Adipocyte (in vitro differentiated cells): ENCODE measurements at regions not wholly inside any gene's neighbourhood (a gene's known extent, or its start where the extent isn't known, plus 50 kb on each side); places are given as distances from the start of the nearest gene placed in this dataset.
"Not testable (repeated sequence)": the region's sequence is repeated elsewhere in the genome, so short reads cannot be mapped to it uniquely, and the experiment has no call there.

Experiments used
- DNase-seq: peaks from one replicate; pipeline ENCODE4 v3.0.0-alpha.2; 2015; ENCODE audit warnings: low read depth
- H3K27me3 ChIP-seq: replicated peaks from 2 replicates; pipeline ENCODE4 v1.7.0; 2013; ENCODE audit warnings: mild to moderate bottlenecking, low read length, moderate library complexity; ENCODE audit not compliant: control insufficient read depth, insufficient read depth
- H3K36me3 ChIP-seq: 2 replicates; pipeline ENCODE4 v1.7.0; 2013; ENCODE audit warnings: low read length, mild to moderate bottlenecking, moderate library complexity; ENCODE audit not compliant: control insufficient read depth, insufficient read depth, severe bottlenecking
- H3K4me1 ChIP-seq: 2 replicates; pipeline ENCODE4 v1.7.0; 2013; ENCODE audit warnings: mild to moderate bottlenecking, low read length, moderate library complexity; ENCODE audit not compliant: control insufficient read depth, insufficient read depth
- H3K4me3 ChIP-seq: 2 replicates; pipeline ENCODE4 v1.7.0; 2013; ENCODE audit warnings: mild to moderate bottlenecking, low read length, moderate library complexity
- H3K9ac ChIP-seq: 2 replicates; pipeline ENCODE4 v1.7.0; 2013; ENCODE audit warnings: mild to moderate bottlenecking, low read length, moderate library complexity
- H3K9me3 ChIP-seq: 2 replicates; pipeline ENCODE4 v1.7.0; 2013; ENCODE audit warnings: mild to moderate bottlenecking, low read length, moderate library complexity; ENCODE audit not compliant: control insufficient read depth

DNA sequence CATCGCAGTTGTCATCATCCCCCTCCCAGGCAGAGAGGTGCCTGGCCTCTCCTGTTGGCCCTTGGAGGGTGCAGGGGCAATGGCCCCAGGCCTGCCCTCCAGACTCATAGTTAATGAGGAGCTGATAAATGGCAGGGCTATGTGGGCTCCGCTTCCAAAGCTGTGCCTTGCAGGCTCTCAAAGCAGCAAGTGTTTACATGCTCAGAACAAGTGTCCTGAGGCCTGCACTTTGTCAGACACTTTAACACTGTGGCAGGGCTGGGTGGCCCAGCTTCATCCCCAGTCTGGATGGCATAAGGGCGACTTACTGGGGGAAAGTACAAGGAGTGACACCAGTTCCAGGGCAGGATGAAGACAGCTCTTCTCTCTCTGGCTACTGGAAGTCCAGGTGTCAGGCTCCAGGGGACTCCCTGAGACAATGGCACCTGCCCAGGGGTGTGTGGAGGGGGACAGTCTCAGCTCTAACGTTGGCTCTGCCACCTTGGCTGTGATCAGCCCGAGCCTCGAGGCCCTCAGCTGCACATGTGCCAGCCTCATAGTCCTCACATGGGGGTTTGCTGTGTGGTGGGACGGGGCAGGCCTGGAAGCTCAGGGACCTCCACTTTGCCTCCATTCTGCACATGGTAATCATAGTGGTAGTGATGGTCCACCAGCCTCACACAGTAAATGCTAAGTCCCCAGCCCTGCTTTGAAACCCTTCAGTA, 153.4 kb downstream of the BARX1 start:
- H3K4me3 ChIP-seq, result no peak overlapping the region
- no peaks in the 10 kb centered on the region for H3K4me1 ChIP-seq
- no peak overlapping the region for H3K9ac ChIP-seq
- no peaks in the 10 kb centered on the region for H3K9me3 ChIP-seq
- no peaks in the 10 kb centered on the region for H3K27me3 ChIP-seq
- no peaks in the 10 kb centered on the region for H3K36me3 ChIP-seq
- no peak for DNase-seq

DNA sequence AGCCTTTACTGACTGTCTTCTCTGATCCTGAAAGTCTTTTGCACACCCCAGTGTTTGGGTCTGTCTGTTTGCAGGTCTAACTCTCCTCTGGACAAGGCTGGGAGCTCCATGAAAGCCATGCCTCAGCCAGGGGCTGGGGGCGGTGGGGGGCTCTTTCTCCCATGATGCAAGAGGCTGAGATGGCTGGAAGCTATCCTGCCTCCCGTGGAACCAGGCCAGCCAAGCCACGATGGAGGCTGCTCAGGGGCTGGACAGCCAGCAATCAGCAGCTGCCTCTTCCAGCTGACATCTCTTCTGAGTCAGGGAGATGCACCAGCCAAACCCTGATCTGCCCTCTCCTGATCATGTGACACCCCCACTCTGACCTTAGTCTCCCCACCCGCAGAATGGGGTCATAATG, 154.0 kb downstream of the BARX1 start:
- no peak for DNase-seq
- Histone ChIP-seq H3K9me3 (no peaks in the 10 kb centered on the region), H3K36me3 (no peaks in the 10 kb centered on the region), H3K4me3 (no peak overlapping the region), H3K27me3 (no peaks in the 10 kb centered on the region), H3K4me1 (no peaks in the 10 kb centered on the region), H3K9ac (no peak overlapping the region)

DNA sequence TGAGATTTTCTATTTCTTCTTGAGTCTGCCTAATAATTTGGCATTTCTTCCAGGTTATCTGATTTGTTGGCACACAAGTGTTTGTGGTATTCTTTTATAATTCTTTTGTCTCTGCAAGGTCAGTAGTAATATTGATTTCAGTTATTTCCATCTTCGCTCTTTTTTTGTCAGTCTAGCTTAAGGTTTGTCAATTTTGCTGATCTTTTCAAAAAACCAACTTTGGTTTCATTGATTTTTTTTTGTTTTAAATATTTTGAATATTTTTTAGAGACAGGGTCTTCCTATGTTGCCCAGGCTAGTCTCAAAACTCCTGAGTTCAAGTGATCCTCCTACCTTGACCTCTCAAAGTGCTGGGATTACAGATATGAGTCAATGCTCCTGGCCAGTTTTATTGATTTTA, 162.8 kb downstream of the BARX1 start:
- H3K4me1 ChIP-seq, result no peaks in the 10 kb centered on the region
- H3K36me3 ChIP-seq, result no peaks in the 10 kb centered on the region
- H3K9me3 ChIP-seq, result peaks cover 3% of the 10 kb centered on the region
- no peak for DNase-seq
- H3K9ac ChIP-seq, result no peak overlapping the region
- H3K4me3 ChIP-seq, result no peak overlapping the region
- H3K27me3 ChIP-seq, result no peaks in the 10 kb centered on the region

DNA sequence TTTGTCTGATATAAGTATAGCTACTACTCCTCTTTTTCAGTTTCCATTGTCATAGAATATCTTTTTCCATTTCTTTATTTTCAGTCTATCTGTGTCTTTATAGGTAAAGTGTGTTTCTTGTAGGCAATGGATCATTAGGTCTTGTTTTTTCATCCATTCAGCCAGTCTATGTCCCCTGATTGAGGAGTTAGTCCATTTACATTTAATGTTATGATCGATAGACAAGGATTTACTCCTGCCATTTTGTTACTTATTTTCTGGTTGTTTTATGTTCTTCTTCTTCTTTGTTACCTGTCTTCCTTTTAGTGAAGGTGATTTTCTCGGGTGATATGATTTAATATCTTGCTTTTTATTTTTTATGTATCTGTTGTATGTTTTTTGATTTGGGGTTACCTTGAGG, 169.0 kb downstream of the BARX1 start:
- Histone ChIP-seq H3K27me3 (no peaks in the 10 kb centered on the region), H3K4me1 (no peaks in the 10 kb centered on the region), H3K4me3 (no peak overlapping the region), H3K9ac (no peak overlapping the region), H3K36me3 (no peaks in the 10 kb centered on the region), H3K9me3 (peaks cover 12% of the 10 kb centered on the region)
- no peak for DNase-seq

DNA sequence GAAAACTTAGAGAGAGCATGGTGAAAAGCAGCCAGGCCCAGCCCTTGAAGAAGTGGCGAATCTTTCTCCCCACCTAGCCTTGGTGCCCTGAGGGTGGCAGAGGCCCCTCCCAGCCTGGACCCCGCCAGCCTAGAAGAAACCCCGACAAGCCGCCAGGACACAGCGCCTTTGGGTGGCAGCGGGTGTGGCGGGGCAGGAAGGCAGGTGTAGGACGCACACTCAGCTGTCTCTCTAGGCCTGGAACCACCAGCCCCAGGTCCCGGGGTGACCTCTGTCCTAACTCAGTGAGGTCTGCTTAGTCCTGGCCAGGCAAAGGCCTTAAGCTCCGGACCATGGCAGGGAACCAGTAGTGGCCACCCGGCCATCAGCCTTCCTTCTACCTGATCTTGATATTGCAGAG, 178.3 kb downstream of the BARX1 start:
- Histone ChIP-seq H3K9ac (no peak overlapping the region), H3K27me3 (no peaks in the 10 kb centered on the region), H3K9me3 (no peaks in the 10 kb centered on the region), H3K36me3 (no peaks in the 10 kb centered on the region), H3K4me1 (no peaks in the 10 kb centered on the region), H3K4me3 (no peak overlapping the region)
- DNase-seq, result no peak

DNA sequence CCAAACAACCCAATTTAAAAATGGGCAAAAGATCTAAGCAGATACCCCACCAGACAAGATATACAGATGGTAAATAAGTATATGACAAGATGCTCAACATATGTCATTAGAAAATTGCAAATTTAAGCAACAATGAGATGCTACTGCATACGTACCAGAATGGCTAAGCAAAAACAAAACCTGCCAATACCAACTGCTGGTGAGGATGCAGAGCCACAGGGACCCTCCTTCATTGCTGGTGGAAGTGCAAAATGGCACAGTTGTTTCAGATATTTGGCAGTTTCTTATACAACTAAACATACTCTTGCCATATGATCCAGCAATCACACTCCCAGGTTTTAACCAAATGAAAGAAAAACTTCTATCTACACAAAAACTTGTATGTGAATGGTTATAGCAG, 178.9 kb downstream of the BARX1 start:
- H3K36me3 ChIP-seq, result no peaks in the 10 kb centered on the region
- no peak for DNase-seq
- H3K9ac ChIP-seq, result no peak overlapping the region
- no peaks in the 10 kb centered on the region for H3K4me1 ChIP-seq
- no peaks in the 10 kb centered on the region for H3K9me3 ChIP-seq
- no peaks in the 10 kb centered on the region for H3K27me3 ChIP-seq
- H3K4me3 ChIP-seq, result no peak overlapping the region

DNA sequence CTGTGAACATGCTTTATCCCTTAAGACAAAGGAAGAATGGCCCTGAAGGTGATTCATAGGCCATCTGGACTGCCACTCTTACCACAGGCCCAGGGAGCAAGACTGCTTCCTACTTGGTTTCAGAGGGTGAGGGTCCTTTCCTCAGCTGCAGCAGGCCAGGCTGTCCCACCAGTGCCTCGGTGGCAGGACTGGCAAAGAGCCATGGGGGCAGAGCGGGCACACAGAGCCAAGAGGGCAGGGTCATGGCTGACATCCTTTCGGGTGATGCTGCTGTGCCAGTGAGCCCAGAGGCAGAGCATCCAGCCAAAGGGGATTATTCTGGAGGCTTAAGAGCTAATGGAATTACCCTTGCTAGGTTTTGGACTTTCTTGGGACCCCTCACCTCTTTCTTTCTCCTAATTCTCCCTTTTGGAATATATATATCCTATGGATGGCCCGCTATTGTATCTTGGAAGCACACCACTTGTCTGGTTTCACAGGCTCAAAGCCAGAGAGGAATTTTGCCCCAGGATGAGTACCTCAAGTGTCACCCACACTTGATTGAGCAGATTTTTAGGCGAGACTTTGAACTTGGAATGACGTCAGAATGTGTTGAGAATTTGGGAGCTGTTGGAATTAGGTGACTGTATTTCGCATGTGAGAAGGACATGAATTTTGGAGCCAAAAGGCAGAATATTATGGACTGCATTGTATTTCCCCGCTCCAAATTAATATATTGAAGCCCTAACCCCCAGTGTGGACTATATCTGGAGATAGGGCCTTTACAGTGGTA, 180.6 kb downstream of the BARX1 start:
- peaks cover 5% of the 10 kb centered on the region for H3K9me3 ChIP-seq
- H3K36me3 ChIP-seq, result no peaks in the 10 kb centered on the region
- no peak overlapping the region for H3K9ac ChIP-seq
- no peaks in the 10 kb centered on the region for H3K27me3 ChIP-seq
- no peak overlapping the region for H3K4me3 ChIP-seq
- H3K4me1 ChIP-seq, result no peaks in the 10 kb centered on the region
- DNase-seq, result no peak

DNA sequence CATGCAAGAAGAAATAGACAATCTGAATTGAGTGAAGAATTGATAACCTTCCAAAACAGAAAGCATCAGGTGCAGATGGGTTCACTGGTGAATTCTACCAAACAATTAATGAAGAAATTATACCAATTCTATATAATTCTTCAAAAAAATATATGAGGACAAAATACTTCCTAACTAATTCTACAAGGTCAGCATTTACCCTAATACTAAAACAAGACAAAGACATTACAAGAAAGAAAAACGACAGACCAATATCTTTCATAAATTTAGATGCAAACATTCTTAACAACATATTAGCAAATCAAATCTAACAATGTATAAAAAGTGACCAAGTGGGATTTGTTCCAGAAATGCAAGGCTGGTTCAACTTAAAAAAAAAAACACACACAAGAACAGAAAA, 183.9 kb downstream of the BARX1 start:
- Histone ChIP-seq H3K9ac (no peak overlapping the region), H3K4me3 (no peak overlapping the region), H3K9me3 (peaks cover 16% of the 10 kb centered on the region), H3K27me3 (no peaks in the 10 kb centered on the region), H3K4me1 (no peaks in the 10 kb centered on the region), H3K36me3 (no peaks in the 10 kb centered on the region)
- DNase-seq, result no peak

DNA sequence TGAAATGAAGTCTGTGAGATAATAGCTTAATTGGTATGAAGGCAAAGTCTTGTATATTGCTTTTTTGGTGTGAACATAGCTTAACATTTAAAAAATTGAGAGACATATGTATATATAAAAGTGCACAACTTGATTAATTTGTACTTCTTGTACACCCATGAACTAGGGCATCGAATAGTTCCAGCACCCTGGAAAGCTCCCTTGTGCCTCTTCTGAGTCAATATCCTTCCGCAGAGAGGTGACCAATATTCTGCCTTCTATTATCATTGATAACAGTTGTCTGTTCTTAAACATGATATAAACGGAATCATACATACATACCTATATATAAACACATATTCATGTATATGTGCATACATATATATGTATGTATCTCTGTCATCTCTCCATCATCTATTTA, 185.4 kb downstream of the PHF2 start:
- no peak for DNase-seq
- no peaks in the 10 kb centered on the region for H3K27me3 ChIP-seq
- H3K4me1 ChIP-seq, result no peaks in the 10 kb centered on the region
- H3K9me3 ChIP-seq, result peaks cover 28% of the 10 kb centered on the region
- H3K9ac ChIP-seq, result no peak overlapping the region
- H3K36me3 ChIP-seq, result no peaks in the 10 kb centered on the region
- no peak overlapping the region for H3K4me3 ChIP-seq

DNA sequence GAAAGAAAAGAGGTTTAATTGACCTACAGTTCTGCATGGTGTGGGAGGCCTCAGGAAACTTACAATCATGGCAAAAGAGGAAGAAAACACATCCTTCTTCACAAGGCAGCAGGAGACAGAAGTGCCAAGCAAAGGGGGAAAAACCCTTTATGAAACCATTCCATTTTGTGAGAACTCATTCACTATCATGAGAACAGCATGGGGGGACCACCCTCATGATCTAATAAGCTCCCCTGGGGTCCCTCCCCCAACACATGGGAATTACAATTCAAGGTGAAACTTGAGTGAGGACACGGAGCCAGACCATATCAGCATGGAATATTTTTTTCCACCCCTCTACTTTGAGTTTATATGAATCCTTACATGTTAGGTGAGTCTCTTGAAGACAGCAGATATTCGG, 173.7 kb downstream of the PHF2 start:
- Histone ChIP-seq H3K4me1 (no peaks in the 10 kb centered on the region), H3K9ac (no peak overlapping the region), H3K36me3 (no peaks in the 10 kb centered on the region), H3K4me3 (no peak overlapping the region), H3K27me3 (no peaks in the 10 kb centered on the region), H3K9me3 (peaks cover 32% of the 10 kb centered on the region)
- no peak for DNase-seq

DNA sequence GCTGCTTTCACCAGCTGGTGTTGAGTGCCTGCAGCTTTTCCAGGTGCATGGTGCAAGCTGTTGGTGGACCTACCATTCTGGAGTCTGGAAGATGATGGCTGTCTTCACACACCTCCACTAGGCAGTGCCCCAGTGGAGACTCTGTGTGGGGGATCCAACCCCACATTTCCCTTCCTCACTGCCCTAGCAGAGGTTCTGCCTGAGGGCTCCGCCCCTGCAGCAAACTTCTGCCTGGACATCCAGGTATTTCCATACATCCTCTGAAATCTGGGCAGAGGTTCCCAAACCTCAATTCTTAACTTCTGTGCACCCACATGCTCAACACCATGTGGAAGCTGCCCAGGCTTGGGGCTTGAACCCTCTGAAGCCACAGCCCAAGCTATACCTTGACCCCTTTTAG, 172.4 kb downstream of the PHF2 start:
- DNase-seq, H3K27me3 ChIP-seq, H3K4me1 ChIP-seq, H3K9ac ChIP-seq, H3K36me3 ChIP-seq, H3K4me3 ChIP-seq: not testable (repeated sequence)
- peaks cover 29% of the 10 kb centered on the region for H3K9me3 ChIP-seq
